GM19467 (cell line): ENCODE measurements at regions not wholly inside any gene's neighbourhood (a gene's known extent, or its start where the extent isn't known, plus 50 kb on each side); places are given as distances from the start of the nearest gene placed in this dataset.
"Not testable (repeated sequence)": the region's sequence is repeated elsewhere in the genome, so short reads cannot be mapped to it uniquely, and the experiment has no call there.

Source experiments
- ATAC-seq: cut with Tn5 transposase; IDR thresholded peaks from one replicate; pipeline ENCODE4 v1.9.1; 2021; ENCODE audit warnings: mild to moderate bottlenecking, moderate library complexity; ENCODE audit not compliant: unreplicated experiment

DNA sequence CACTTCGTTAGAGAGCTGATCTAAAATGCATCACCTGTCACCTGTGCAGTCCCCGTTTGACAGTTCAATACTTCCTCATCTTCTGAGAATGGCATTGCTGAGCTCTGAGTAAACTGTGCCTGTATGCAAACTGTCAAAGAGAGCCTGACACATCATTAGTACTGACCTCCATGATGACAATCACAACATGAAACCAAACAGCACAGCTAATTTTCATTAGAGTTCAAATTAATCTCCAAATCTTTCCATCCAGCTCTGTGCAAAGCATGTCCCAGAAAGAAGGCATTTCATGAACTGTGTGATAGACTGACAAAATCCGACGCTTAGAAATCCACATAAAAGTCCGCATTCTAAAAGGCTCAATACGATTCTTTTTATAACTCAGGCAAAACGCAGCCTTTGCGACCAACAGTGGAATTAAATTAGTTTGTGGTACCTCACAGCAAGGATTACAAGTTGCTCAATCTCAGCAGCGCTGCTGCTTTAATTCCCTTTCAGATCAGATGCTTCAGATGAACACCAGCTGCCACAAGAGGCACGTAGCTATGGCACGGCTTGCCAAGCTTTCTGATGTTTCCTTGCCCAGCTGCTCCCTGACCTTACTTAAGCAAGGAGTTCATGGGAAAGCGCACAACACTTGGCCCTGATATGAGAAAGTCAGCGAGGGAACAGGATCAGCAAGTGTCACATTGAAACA, 765.5 kb upstream of the PRMT6 start:
- no peak for ATAC-seq

DNA sequence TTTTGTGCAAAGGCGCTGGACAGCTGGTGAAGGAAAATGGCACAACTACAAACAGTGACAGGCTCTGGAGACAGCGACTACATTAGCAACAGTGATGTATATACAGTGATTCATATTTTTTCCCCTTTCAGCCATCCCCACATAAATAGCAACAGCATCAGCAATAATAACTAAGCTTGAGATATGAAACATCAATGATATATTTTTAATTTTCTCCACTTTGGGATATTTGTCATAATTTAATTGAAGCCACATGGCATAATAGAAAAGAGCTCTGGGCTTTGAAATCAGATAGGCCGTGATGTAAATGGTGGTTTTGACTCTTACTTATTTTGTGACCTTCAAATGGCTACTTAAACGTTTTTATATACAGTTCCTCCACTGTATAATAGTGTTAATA, 764.3 kb upstream of the PRMT6 start:
- ATAC-seq, result no peak

DNA sequence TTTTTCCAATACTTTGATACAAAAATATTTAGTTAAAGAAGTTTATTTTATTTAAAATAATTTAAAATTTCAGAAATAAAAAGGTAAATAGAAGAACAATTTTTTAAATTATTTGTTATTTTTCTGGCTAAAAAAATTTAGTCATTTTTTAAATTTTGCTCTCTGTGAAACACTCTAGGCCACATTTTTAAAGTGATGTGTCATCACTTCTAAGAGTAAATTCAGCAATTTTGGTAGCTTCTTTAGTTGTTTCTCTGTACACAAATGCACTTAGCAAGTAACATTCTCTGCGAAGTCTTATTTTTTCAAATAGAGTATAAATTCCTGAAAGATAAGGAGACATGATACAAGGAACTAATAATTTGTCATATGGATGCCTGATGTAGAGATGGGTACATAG, 760.0 kb upstream of the PRMT6 start:
- ATAC-seq, result no peak

DNA sequence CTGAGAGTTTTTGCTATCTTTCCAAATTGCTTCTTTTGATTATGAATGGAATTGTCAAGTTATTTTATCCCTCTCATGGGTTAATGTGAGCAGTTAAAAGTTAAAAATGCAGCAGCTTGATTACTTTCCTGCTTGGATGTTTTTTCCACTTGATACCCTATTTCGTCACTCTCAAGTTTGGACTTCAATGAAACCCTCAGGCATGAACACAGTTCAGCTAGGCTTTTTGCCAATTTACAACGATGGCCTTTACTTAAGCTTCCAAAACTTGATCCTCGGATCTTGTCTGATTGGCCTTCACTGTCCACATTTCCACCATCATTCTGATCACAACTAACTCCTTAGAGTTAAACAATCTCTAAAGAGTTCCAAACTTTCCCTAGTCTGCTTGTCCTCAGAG, 752.4 kb upstream of the PRMT6 start:
- no peak for ATAC-seq

DNA sequence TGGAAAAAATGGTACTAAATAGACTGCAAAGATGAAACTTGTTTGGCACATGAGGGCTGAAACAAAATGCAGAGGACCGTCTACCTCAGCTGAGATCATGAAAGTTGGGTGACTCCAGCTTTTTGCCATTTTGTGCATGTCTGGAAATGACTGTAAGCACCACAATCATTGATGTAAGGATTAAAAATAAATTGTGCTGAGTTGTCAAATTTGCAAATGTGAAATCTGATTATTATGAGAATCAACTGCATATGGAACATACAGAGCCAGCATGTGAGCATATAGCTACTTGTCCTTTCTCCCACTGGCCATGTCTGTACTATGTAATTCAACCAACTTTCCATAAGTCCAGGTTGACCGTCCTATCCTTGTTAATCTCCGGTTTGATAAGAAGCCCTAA, 736.9 kb upstream of the PRMT6 start:
- ATAC-seq, result no peak

DNA sequence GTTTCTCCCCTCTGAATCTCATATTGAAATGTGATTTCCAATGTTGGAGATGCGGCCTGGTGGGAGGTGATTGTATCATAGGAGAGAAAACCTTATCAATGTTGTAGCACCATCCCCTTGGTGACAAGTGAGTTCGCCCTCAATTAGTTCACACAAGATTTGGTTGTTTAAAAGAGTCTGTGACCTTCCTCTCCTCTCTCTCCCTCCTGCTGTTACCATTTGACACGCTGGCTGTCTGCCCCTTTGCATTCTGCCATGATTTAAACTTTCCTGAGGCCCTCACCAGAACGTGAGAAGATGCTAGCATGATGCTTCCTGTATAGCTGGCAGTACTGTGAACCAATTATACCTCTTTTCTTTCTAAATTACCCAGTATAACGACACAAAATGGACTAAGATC, 730.9 kb upstream of the PRMT6 start:
- no peak for ATAC-seq

DNA sequence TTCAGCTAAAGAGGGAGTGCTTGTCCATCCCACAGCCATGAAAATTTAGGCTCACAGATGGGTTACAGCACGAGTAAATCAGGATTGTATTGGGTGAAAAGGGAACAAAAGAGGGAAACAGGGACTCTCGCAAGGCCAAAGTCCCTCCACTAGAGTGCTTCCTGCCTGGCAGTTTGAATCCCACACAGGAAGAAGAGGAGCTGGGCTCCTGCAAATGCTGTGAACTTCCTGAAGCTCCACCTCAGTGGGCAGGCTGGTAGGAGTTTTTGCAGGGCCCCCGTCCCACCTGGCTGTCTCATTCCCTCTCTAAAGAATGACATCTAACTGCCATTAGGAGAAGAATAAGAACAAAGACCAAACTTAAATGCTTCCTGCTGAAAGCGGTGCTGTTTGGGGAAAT, 712.0 kb upstream of the PRMT6 start:
- no peak for ATAC-seq

DNA sequence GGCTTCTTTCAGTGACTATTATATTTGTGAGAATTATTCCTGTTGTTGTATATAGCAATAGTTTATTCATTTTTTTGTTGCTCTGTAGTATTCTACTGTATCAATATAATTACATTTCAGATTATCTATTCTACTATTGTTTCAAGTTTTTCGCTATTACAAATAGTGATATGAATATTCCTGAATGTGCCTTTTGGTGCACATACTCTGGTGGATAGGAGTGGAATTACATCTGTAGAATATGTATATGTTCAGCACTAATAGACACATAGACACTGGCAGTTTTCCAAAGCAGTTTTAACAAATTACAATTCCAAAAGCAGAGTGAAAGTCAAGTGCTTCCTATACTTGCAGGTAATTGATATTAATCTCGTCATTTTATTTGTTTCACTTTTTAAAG, 696.2 kb upstream of the PRMT6 start:
- ATAC-seq, result no peak

DNA sequence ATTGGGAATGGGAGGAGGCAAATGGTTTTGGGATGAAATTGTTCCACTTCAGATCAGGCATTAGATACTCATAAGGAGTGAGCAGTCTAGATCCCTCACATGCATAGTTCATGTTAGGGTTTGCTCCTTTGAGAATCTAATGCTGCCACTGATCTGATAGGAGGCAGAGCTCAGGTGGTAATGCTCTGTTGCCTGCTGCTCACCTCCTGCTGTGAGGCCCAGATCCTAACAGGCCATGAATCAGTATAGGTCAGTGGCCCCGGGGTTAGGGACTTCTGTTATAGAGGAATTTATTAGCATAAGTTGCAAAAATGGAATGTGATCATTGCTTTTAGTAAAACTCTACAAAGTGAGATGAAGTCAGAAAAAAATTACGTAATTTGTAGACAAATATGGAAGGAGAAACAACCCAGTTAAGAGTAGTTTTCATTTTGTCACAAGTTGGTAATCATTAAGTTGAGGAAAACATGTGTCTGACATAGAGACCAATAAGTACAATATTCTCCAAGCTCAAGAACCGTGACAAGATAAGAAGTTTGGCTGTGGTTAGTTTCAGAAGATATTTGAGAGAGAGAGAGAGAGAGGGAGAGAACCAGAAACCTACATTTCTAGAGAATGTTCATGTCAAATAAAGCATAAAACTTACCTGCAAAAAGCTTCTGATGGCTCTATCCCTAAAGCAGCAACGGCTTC, 689.7 kb upstream of the PRMT6 start:
- ATAC-seq, result no peak

DNA sequence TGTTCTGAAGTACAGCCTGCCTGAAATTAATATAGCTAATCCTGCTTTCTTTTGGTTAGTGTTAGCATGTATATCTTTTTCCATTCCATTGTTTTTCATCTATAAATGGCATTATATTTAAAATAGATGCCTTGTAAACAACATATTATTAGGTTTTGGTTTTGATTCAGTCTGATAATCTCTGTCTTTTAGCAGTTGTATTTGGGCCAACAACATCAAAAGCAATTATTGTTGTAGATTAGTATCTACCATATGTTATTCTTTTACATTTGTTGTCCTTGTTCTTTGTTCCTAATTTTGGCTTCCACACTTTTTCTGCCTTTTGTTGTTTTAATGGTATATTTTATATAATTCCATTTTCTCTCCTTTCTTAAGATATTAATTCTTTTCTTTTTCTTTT, 678.2 kb upstream of the PRMT6 start:
- no peak for ATAC-seq

DNA sequence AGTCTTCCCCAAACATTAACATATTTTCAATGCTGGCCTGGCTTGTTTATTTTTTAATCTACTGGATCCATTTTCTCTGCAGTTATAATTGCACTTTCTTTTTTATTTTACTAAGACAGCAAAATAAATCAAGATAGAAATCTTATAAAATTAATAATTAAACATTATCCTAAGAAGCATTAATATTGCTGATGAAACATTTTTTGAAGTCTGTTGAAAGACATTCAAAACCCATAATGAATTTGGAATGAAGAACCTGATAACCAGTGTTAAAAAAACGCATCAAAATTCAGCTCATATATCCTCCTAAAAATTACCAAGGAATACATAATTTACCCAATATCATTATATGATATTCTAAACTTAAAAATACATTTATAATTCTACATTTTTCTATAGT, 675.7 kb upstream of the PRMT6 start:
- ATAC-seq, result no peak

DNA sequence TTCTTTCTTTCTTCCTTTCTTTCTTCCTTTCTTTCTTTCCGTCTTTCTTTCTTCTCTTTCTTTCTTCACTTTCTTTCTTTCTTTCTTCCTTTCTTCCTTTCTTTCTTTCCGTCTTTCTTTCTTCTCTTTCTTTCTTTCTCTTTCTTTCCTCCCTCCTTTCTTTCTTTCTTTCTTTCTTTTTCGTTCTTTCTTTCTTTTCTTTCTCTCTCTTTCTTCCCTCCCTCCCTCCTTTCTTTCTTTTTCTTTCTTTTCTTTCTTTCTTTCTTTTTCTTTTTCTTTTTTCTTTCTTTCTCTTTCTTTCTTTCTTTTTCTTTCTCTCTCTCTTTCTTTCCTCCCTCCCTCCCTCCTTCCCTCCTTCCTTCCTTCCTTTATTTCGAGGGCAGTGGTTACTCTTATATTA, 667.3 kb upstream of the PRMT6 start:
- ATAC-seq, result not testable (repeated sequence)

DNA sequence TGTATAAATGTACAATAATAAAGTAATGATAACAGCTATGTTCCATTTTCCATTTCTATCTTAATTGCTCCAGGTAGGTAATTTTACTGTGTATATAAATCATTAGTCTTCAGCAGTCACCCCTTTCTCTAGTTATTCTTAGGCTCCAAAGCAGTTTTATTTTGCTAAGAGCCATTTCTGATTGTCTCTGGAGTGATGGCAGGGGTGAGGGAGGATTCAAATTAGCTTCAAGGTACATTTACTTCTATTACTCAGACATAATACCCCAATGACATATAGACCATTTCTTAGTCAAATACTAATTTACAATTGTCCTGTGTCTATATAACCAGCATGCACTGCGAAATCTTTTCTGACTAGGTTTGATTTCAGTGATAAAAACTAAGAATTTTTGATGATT, 663.4 kb upstream of the PRMT6 start:
- no peak for ATAC-seq

DNA sequence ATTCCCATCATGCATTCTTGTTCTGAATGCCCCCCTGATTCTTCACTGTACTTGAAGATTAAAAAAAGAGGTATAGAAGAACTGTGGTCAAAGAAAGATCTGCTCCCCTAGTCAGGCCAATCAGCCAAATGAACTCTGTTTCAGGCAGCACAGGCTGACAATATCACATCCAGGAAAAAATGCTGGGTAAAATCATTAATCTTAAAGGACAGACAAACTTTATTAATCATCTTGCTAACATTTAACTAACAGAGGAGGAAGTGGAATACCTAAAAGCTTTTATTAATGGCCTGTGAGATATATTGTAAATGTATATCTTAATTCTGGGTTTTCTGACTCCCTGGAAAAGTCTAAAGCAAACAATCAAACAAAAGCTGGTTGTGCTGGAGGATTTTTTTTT, 660.5 kb upstream of the PRMT6 start:
- no peak for ATAC-seq

DNA sequence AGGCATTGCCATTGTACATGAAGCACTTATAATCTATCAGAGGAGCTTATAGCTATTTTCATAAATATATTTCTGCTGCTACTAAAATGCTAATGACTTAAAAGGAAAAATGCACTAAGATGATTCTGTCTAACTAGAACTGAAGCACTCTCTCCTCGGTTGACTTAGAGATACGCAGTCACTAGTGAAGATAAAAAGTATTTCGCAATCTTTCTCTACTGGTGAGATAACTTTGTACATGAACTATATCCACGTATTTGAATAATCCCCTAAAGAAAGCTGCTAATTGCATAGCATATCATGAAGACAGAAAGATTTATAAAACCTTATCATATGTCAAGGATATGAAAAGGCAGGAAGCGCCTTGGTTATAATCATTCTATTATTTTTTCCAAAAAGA, 658.1 kb upstream of the PRMT6 start:
- ATAC-seq, result no peak

DNA sequence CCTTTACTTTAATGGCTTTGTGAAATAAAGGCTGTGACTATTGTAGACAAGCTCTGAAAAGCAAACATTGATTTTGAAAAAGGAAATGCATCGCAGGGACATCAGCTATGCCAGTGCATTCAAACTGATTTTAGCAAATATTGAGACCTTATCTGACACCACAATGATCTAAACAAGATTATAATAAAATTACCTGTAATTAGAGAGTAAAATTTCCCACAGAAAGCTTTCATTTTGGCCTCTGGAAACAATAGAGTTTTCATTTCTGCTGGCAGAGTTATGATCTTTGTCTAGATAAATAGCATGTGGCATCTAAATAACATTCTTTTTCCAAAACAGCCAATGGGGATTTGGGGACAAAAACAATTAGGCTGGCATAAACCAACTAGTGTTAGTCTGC, 650.4 kb upstream of the PRMT6 start:
- no peak for ATAC-seq

DNA sequence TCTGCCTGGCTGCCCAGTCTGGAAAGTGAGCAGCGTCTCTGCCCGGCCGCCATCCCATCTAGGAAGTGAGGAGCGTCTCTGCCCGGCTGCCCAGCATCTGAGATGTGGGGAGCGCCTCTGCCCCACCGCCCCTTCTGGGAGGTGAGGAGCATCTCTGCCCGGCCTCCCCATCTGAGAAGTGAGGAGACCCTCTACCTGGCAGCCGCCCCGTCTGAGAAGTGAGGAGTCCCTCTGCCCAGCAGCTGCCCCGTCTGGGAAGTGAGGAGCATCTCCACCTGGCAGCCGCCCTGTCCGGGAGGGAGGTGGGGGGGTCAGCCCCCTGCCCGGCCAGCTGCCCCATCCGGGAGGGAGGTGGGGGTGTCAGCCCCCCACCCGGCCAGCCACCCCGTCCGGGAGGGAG, 644.2 kb upstream of the PRMT6 start:
- ATAC-seq, result not testable (repeated sequence)

DNA sequence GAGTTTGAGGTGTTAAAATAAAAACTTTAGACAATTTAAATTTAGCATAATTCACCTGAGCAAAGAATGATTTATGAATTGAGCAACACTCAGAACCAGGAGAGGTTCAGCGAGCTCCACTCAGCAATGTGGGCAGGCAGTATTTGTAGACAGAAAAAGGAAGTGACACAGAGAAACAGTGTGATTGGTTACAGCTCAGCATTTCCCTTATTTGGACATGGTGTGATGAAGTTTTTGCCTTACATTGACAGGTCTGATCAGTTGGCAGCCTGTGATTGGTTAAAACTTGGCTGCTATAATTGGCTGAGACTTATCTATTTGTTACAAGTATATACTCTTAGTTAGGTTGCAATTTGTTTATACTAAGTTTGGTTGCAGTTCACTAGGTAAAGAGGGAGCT, 621.2 kb upstream of the PRMT6 start:
- no peak for ATAC-seq

DNA sequence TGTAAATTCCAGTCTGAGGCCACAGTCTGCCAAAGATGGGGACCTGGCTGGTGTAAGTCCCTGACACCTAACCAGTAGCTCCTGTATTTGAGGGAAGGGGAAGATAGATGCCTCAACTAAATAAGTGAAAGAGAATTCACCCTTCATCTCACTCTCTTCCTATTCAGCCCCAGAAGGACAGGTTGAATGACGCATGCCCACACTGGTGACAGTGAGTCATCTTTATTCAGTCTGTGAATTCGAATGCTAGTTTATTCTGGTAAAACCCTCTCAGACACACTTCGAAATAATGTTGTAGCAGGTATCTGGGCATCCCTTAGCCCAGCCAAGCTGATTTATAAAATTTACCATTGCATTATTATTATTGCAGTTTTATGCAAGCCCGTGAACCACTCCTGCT, 617.0 kb upstream of the PRMT6 start:
- no peak for ATAC-seq

DNA sequence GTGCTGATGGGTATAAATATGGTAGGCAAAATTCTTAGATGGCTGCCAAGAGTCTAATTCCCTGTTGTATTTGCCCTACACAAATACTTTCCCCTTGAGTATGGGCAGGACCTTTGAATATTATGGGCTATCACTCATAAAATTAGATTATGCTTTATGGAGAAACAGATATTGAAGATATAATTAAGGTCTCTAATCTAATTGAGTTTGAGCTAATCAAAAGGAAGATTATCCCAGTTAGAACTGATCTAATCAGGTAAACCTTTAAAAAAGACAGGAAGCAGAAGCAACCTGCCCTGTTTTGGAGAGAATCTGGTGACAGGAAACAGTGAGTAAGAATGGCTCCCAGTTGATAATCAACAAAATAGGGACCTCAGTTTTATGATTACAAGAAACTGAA, 609.0 kb upstream of the PRMT6 start:
- ATAC-seq, result no peak

DNA sequence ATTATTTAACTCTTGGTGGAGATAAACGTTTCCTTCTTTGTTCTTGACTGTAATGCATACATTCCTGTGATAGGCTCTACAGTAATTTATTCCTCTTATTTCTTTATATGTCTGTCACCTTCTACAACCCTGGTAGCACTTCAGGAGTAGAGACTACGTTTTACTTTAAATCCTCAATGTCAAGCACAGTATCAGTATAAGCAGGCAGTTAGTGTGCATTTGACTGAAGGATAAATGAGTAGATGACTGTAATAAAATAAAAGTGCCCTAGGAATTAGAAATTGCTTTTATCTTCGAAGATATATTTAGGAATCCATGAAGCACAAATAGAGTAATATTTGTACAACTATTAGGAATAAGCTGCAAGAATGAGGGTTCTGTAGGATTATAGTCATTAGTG, 599.6 kb upstream of the PRMT6 start:
- ATAC-seq, result no peak

DNA sequence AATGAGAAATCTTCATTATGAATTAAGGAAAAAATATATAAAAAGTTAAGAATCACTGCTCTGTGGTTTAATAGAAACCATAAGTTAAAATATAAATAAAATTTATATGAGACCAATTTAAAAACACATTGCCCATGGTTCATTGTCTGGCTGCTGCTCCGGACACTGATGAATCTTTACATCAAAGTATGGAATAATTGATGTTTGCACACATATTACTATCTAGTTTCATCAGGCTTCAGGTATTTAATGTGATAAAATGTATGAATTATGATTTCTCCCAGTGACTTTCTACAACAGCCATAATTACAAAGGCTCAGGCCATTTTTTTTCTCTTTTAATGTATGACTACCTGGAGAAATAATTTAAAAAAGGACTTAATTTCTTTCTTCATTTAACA, 599.1 kb upstream of the PRMT6 start:
- no peak for ATAC-seq

DNA sequence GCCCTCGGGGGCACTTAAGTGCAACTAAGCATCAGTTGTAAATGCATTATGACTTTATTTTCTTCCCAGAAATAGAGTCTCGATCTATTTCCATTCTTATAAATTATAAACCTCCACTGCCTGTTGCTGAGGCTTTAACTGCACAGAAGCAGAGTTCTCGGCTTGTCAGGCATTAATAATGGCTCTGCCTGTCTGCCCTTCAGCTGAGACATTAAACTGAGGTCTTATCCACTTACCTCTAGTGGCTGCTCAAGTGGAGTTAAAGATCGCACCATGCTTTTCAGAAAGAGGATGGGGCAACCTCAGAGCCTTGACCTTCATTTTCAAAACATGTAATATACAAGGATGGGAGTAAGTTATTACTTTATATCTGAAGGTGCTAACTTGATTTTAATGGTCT, 597.6 kb upstream of the PRMT6 start:
- no peak for ATAC-seq
